ENCODE measurements at regions not wholly inside any gene's neighbourhood (a gene's known extent, or its start where the extent isn't known, plus 50 kb on each side); places are given as distances from the start of the nearest gene placed in this dataset.

- Histone ChIP-seq H3K4me3 (ENCODE audit: insufficient read depth, low read depth, low read length, poor library complexity, severe bottlenecking) (no peak overlapping the region), H3K36me3 (ENCODE audit: control insufficient read depth, insufficient read depth, low read length) (no peaks in the 10 kb centered on the region), H3K9me3 (ENCODE audit: control insufficient read depth, low read length) (no peaks in the 10 kb centered on the region), H3K4me1 (ENCODE audit: control insufficient read depth, insufficient read depth, low read length, poor library complexity, severe bottlenecking) (no peaks in the 10 kb centered on the region), H3K27ac (ENCODE audit: insufficient read depth, low read length, poor library complexity, severe bottlenecking) (no peak overlapping the region), H3K27me3 (replicated peaks; ENCODE audit: control insufficient read depth, insufficient read depth, low read length, poor library complexity, severe bottlenecking) (no peaks in the 10 kb centered on the region)
- no peak for DNase-seq
Measured at GRCh38 chr4:123455360-123455759, 58.8 kb downstream of the SPRY1 start.

GRCh38 chr4:123462007-123462406 lies 65.4 kb downstream of the SPRY1 start:
- H3K27ac ChIP-seq (ENCODE audit: insufficient read depth, low read length, poor library complexity, severe bottlenecking), result no peak overlapping the region
- no peaks in the 10 kb centered on the region for H3K27me3 ChIP-seq (replicated peaks; ENCODE audit: control insufficient read depth, insufficient read depth, low read length, poor library complexity, severe bottlenecking)
- H3K4me3 ChIP-seq (ENCODE audit: insufficient read depth, low read depth, low read length, poor library complexity, severe bottlenecking), result no peak overlapping the region
- no peaks in the 10 kb centered on the region for H3K4me1 ChIP-seq (ENCODE audit: control insufficient read depth, insufficient read depth, low read length, poor library complexity, severe bottlenecking)
- no peaks in the 10 kb centered on the region for H3K36me3 ChIP-seq (ENCODE audit: control insufficient read depth, insufficient read depth, low read length)
- no peak for DNase-seq
- H3K9me3 ChIP-seq (ENCODE audit: control insufficient read depth, low read length), result no peaks in the 10 kb centered on the region

GRCh38 chr4:123463869-123464268 lies 67.3 kb downstream of the SPRY1 start:
- no peaks in the 10 kb centered on the region for H3K36me3 ChIP-seq (ENCODE audit: control insufficient read depth, insufficient read depth, low read length)
- no peak overlapping the region for H3K4me3 ChIP-seq (ENCODE audit: insufficient read depth, low read depth, low read length, poor library complexity, severe bottlenecking)
- H3K9me3 ChIP-seq (ENCODE audit: control insufficient read depth, low read length), result no peaks in the 10 kb centered on the region
- no peaks in the 10 kb centered on the region for H3K4me1 ChIP-seq (ENCODE audit: control insufficient read depth, insufficient read depth, low read length, poor library complexity, severe bottlenecking)
- DNase-seq, result no peak
- H3K27ac ChIP-seq (ENCODE audit: insufficient read depth, low read length, poor library complexity, severe bottlenecking), result no peak overlapping the region
- no peaks in the 10 kb centered on the region for H3K27me3 ChIP-seq (replicated peaks; ENCODE audit: control insufficient read depth, insufficient read depth, low read length, poor library complexity, severe bottlenecking)

GRCh38 chr4:123465416-123465815 lies 68.8 kb downstream of the SPRY1 start:
- DNase-seq, result no peak
- H3K27ac ChIP-seq (ENCODE audit: insufficient read depth, low read length, poor library complexity, severe bottlenecking), result no peak overlapping the region
- no peaks in the 10 kb centered on the region for H3K4me1 ChIP-seq (ENCODE audit: control insufficient read depth, insufficient read depth, low read length, poor library complexity, severe bottlenecking)
- H3K4me3 ChIP-seq (ENCODE audit: insufficient read depth, low read depth, low read length, poor library complexity, severe bottlenecking), result no peak overlapping the region
- H3K36me3 ChIP-seq (ENCODE audit: control insufficient read depth, insufficient read depth, low read length), result no peaks in the 10 kb centered on the region
- no peaks in the 10 kb centered on the region for H3K9me3 ChIP-seq (ENCODE audit: control insufficient read depth, low read length)
- no peaks in the 10 kb centered on the region for H3K27me3 ChIP-seq (replicated peaks; ENCODE audit: control insufficient read depth, insufficient read depth, low read length, poor library complexity, severe bottlenecking)

GRCh38 chr4:123466080-123466785 lies 69.6 kb downstream of the SPRY1 start:
- Histone ChIP-seq H3K9me3 (ENCODE audit: control insufficient read depth, low read length) (no peaks in the 10 kb centered on the region), H3K27me3 (replicated peaks; ENCODE audit: control insufficient read depth, insufficient read depth, low read length, poor library complexity, severe bottlenecking) (no peaks in the 10 kb centered on the region), H3K36me3 (ENCODE audit: control insufficient read depth, insufficient read depth, low read length) (no peaks in the 10 kb centered on the region), H3K4me1 (ENCODE audit: control insufficient read depth, insufficient read depth, low read length, poor library complexity, severe bottlenecking) (no peaks in the 10 kb centered on the region), H3K27ac (ENCODE audit: insufficient read depth, low read length, poor library complexity, severe bottlenecking) (no peak overlapping the region), H3K4me3 (ENCODE audit: insufficient read depth, low read depth, low read length, poor library complexity, severe bottlenecking) (no peak overlapping the region)
- DNase-seq, result no peak

- Histone ChIP-seq H3K36me3 (ENCODE audit: control insufficient read depth, insufficient read depth, low read length) (no peaks in the 10 kb centered on the region), H3K9me3 (ENCODE audit: control insufficient read depth, low read length) (no peaks in the 10 kb centered on the region), H3K27me3 (replicated peaks; ENCODE audit: control insufficient read depth, insufficient read depth, low read length, poor library complexity, severe bottlenecking) (no peaks in the 10 kb centered on the region), H3K4me1 (ENCODE audit: control insufficient read depth, insufficient read depth, low read length, poor library complexity, severe bottlenecking) (no peaks in the 10 kb centered on the region), H3K27ac (ENCODE audit: insufficient read depth, low read length, poor library complexity, severe bottlenecking) (no peak overlapping the region), H3K4me3 (ENCODE audit: insufficient read depth, low read depth, low read length, poor library complexity, severe bottlenecking) (no peak overlapping the region)
- no peak for DNase-seq
Measured at GRCh38 chr4:123468479-123469031, 72.0 kb downstream of the SPRY1 start.

GRCh38 chr4:123469245-123469644 lies 72.7 kb downstream of the SPRY1 start:
- no peaks in the 10 kb centered on the region for H3K4me1 ChIP-seq (ENCODE audit: control insufficient read depth, insufficient read depth, low read length, poor library complexity, severe bottlenecking)
- H3K27ac ChIP-seq (ENCODE audit: insufficient read depth, low read length, poor library complexity, severe bottlenecking), result no peak overlapping the region
- H3K27me3 ChIP-seq (replicated peaks; ENCODE audit: control insufficient read depth, insufficient read depth, low read length, poor library complexity, severe bottlenecking), result no peaks in the 10 kb centered on the region
- DNase-seq, result no peak
- no peaks in the 10 kb centered on the region for H3K36me3 ChIP-seq (ENCODE audit: control insufficient read depth, insufficient read depth, low read length)
- no peaks in the 10 kb centered on the region for H3K9me3 ChIP-seq (ENCODE audit: control insufficient read depth, low read length)
- no peak overlapping the region for H3K4me3 ChIP-seq (ENCODE audit: insufficient read depth, low read depth, low read length, poor library complexity, severe bottlenecking)

- Histone ChIP-seq H3K27me3 (replicated peaks; ENCODE audit: control insufficient read depth, insufficient read depth, low read length, poor library complexity, severe bottlenecking) (no peaks in the 10 kb centered on the region), H3K9me3 (ENCODE audit: control insufficient read depth, low read length) (no peaks in the 10 kb centered on the region), H3K4me1 (ENCODE audit: control insufficient read depth, insufficient read depth, low read length, poor library complexity, severe bottlenecking) (no peaks in the 10 kb centered on the region), H3K4me3 (ENCODE audit: insufficient read depth, low read depth, low read length, poor library complexity, severe bottlenecking) (no peak overlapping the region), H3K36me3 (ENCODE audit: control insufficient read depth, insufficient read depth, low read length) (no peaks in the 10 kb centered on the region), H3K27ac (ENCODE audit: insufficient read depth, low read length, poor library complexity, severe bottlenecking) (no peak overlapping the region)
- no peak for DNase-seq
Measured at GRCh38 chr4:123469696-123470095, 73.1 kb downstream of the SPRY1 start.

- no peaks in the 10 kb centered on the region for H3K4me1 ChIP-seq (ENCODE audit: control insufficient read depth, insufficient read depth, low read length, poor library complexity, severe bottlenecking)
- no peak for DNase-seq
- H3K27me3 ChIP-seq (replicated peaks; ENCODE audit: control insufficient read depth, insufficient read depth, low read length, poor library complexity, severe bottlenecking), result no peaks in the 10 kb centered on the region
- no peak overlapping the region for H3K27ac ChIP-seq (ENCODE audit: insufficient read depth, low read length, poor library complexity, severe bottlenecking)
- no peak overlapping the region for H3K4me3 ChIP-seq (ENCODE audit: insufficient read depth, low read depth, low read length, poor library complexity, severe bottlenecking)
- no peaks in the 10 kb centered on the region for H3K36me3 ChIP-seq (ENCODE audit: control insufficient read depth, insufficient read depth, low read length)
- H3K9me3 ChIP-seq (ENCODE audit: control insufficient read depth, low read length), result no peaks in the 10 kb centered on the region
Measured at GRCh38 chr4:123470640-123471039, 74.0 kb downstream of the SPRY1 start.

GRCh38 chr4:123471655-123472369 lies 75.2 kb downstream of the SPRY1 start:
- Histone ChIP-seq H3K9me3 (ENCODE audit: control insufficient read depth, low read length) (no peaks in the 10 kb centered on the region), H3K4me1 (ENCODE audit: control insufficient read depth, insufficient read depth, low read length, poor library complexity, severe bottlenecking) (no peaks in the 10 kb centered on the region), H3K27me3 (replicated peaks; ENCODE audit: control insufficient read depth, insufficient read depth, low read length, poor library complexity, severe bottlenecking) (no peaks in the 10 kb centered on the region), H3K27ac (ENCODE audit: insufficient read depth, low read length, poor library complexity, severe bottlenecking) (no peak overlapping the region), H3K36me3 (ENCODE audit: control insufficient read depth, insufficient read depth, low read length) (no peaks in the 10 kb centered on the region), H3K4me3 (ENCODE audit: insufficient read depth, low read depth, low read length, poor library complexity, severe bottlenecking) (no peak overlapping the region)
- no peak for DNase-seq

Data from effector memory CD4-positive, alpha-beta T cell (primary cell).